NCI-H2196 (cell line): ENCODE measurements at regions not wholly inside any gene's neighbourhood (a gene's known extent, or its start where the extent isn't known, plus 50 kb on each side); places are given as distances from the start of the nearest gene placed in this dataset.

Experiments
- DNase-seq: peaks from one replicate; lab custom pipeline; 2025; ENCODE audit not compliant: unreplicated experiment; lab: John Stamatoyannopoulos, UW

GRCh38 chr1:213675043-213675442 is 312.7 kb upstream of the PROX1 start:
- DNase-seq, result no peak

DNA sequence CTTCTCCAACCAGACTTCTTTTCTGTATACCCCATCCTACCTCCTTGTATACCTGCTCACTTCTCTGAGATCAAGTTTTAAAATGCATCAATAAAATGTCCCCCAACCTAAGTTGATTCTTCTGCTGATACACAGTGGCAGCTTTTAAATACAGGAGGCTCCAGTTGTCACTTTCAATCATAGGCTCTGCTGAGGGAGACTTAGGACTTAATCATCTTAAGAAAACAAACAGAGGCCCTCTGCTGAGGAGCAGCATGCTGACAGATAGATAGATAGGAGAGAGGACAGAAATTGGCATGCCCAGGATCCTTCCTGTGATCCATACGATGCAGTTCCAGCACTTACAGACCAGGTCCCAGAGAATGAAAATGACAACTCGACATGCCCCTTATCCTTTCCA is 311.0 kb upstream of the PROX1 start:
- DNase-seq, result no peak

DNA sequence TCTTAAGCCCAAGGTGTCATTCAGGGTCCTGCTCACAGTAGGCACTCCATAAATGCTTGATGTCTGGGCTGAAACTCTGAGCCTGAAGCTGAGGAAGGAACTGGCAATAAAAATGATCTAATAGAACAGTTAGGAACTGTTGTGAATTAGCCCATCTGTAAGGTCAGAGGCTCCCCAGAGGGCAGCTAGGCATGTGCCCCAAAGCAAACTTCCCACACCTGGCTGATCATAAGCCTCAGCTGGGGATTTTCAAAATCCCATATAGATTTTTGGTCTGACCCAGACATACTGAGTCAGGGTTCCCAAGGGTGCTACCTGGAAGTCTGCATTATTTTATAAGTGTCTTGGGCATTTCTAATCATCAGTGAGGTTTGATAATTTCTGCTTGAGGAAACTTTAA is 309.4 kb upstream of the PROX1 start:
- no peak for DNase-seq

DNA sequence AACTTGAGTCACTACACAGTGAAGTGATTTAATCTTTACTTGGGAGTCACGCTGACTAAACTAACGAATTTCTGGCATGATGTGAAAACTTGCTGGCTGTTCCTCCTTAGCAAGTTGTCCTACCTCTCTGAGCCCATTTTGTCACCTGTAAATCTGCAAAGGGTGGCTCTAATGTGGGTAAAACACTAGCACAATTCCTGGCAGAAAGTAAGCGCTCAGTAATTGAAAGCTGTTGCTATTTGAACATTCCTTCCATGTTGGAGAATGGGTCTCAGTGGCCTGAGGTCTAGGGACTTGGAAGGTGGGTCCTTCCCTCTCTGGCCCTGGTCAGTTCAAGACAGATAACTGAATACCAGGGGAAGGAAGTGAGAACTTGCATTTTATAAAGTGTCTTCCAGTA is 309.0 kb upstream of the PROX1 start:
- DNase-seq, result no peak

- no peak for DNase-seq
Measured at GRCh38 chr1:213679153-213679552, 308.6 kb upstream of the PROX1 start.

DNA sequence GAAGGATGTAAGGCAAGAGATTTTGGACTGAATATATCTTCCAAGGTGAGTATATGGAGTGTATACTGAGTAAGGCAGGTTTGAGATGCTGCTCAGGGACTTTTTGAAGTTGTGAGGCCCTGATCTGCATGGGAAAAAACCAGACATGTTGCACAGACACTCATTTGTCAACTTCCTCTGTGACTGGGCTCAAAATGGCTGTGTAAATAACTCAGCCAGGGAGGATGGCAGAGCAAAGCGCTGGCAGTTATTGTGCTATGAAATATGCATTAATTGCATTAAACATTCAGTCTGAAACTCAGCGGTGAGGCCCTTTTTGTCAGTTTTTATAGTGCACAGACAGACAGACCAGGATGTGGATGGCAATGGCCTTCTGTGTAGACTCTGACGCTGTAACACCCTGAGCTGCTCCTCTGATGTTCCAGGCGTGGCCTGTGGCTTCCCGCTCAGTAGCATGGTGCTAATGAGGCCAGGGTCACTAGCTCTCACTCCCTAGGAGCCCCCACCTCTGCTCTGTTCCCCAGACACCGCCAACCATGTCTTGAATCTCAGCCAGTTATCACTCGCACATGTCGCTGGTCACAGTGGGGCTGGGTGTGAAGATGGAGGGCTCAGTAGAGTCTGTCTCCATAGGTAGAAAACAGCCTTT is 307.0 kb upstream of the PROX1 start:
- no peak for DNase-seq

- DNase-seq, result no peak
Measured at GRCh38 chr1:213681788-213682340, 305.9 kb upstream of the PROX1 start.

GRCh38 chr1:213683529-213683928 is 304.2 kb upstream of the PROX1 start:
- no peak for DNase-seq

DNA sequence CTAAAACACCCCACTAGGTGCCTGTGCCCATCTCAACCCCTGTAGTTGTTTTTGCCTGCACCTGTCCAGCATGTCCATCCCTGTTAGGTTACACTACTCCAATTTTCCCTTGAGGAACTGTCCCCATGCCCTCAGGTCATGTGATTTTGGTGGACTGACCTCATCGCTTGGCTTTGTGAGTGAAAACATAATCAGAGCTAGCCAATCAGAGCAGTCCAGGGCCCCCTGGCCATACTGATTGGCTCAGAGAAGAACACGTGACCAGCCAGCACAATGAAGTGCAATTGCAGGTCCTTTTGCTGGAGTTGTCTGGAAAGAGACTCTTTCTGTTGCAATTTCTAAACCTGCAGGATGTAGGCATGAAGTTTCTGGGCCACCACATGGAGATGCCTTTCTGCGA is 303.3 kb upstream of the PROX1 start:
- no peak for DNase-seq

DNA sequence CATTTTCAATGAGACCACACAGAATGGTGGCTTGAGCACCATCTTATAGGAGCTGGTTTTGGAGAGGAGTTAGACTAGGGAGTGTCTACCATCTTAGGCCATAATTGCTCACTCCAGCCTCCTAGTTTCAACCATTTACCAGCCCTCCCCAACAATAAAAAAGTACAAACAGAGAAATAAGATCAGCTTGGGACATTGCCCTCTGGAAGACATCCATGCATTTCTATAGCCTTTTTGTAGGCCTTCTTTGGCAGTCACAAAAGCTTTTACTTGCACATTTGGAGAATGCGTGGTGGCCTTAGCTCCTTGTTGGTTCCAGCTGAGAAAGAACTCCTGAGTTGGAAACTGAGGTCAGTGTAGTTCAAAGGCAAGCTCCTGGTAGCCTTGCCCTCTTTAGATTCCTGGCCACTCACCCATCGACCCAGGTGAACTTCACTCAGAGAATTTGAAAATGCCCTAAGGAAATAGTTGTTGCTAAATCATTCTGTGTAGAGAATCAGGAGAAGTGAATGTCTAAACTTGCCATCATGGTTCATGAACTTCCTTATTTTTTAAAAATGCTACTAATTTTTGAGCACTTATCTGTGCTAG is 301.7 kb upstream of the PROX1 start:
- DNase-seq, result no peak

DNA sequence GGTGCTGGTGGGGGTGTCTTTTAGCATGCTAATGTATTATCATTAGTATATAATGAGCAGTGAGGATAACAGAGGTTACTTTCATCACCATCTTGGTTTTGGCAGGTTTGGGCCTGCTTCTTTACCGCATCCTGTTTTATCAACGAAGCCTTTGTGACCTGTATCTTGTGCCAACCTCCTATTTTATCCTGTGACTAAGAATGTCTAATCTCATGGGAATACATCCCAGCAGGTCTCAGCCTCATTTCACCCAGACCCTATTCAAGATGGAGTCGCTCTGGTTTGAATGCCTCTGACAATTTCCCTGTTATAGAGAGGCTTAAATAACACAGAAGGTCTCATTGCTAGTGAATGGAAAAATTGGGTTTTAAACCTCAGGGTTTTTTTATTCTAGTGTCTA is 300.8 kb upstream of the PROX1 start:
- no peak for DNase-seq

DNA sequence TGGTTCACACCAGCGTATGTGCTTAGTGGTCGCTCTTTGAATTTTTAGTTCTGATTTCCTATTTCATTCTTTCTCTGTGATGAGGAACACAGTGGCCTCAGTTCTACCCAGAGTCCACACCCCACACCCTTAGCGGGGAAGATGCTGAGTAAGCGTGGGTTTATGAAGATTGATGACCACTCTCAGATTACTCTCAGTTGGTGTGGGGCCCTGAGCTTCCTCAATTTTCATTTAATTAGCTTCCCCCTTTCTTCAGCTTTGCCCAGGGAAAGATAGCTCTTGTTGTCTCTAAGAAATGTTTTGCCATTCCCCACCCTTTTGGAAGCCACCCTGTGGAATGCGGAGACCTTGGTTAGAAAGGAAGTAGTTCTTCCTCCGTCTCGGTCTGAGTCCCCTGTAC is 299.9 kb upstream of the PROX1 start:
- no peak for DNase-seq

GRCh38 chr1:213688655-213689054 is 299.1 kb upstream of the PROX1 start:
- no peak for DNase-seq

GRCh38 chr1:213689260-213689659 is 298.5 kb upstream of the PROX1 start:
- no peak for DNase-seq

DNA sequence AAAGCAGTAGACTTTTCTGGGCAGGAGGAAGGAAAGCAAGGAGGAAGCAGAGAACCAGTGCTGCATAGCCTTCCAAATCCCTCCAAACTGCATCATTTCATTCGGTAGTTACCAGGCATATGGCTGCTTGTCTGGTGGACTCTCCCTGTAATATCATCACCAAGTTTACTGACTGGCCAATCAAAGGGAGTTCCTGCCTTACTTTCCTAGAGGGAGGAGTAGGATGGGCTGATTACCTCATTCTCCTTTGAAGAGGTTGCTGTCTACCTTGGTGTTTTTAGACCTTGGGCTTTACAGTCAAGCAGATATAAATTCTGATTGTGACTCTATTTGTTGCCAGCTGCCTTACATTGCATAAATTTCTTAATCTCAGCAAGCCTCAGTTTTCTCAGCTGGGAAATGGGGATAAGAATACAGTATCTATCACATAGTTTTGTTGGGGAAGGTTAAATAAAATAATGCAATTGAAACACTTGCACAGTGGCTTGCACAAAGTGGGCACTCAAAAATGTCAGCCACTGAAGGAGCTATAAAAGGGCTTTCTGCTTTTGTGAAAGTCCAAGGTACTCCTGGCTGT is 297.3 kb upstream of the PROX1 start:
- no peak for DNase-seq

DNA sequence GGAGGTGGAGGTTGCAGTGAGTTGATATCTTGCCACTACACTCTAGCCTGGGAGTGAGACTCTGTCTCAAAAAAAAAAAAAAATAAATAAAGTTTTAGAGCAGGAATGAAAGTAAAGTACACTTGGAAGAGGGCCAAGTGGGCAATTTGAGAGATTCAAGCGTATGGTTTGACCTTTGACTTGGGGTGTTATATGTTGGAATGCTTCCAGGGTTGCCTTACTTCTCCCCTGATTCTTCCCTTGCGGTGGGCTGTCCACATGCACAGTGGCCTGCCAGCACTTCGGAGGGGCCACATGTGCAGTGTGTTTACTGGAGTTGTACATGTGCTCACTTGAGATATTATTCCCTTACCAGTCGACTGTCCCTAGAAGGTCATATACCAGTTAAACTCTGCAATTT is 295.5 kb upstream of the PROX1 start:
- DNase-seq, result no peak

- DNase-seq, result no peak
Measured at GRCh38 chr1:213693864-213694263, 293.9 kb upstream of the PROX1 start.

DNA sequence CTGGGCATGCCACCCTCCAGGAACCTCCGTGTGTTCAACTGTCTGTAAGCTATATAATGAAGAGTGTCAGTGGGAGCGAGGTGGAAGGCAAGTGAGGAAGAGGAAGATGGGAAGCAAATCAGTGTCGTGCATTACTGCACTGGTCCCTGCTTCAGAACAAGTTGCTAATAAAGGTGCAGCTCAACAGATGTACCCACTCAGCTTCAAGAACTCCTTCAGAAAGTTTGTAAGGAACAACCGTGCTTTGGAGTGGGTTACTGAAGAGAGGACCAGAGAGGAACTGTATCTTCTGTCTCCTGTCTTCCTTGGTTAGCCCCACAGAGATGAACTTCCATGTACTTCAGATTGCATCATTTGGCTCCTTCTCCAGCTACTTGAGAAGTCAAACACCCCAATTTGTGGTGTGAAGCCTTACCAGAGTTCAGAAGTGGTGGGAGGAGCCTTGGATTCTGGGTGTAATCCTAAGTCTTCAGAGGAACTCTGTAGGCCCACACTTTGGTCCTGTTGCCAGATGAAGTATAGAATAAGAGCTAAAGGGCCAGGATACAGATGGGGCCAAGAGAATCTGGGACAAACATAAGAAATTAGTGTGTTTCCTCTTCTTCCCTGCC is 290.5 kb upstream of the PROX1 start:
- DNase-seq, result no peak

- DNase-seq, result no peak
Measured at GRCh38 chr1:213698092-213698702, 289.6 kb upstream of the PROX1 start.

- DNase-seq, result no peak
Measured at GRCh38 chr1:213702703-213703102, 285.1 kb upstream of the PROX1 start.

- no peak for DNase-seq
Measured at GRCh38 chr1:213704941-213705340, 282.8 kb upstream of the PROX1 start.
